ENCODE measurements at regions not wholly inside any gene's neighbourhood (a gene's known extent, or its start where the extent isn't known, plus 50 kb on each side); places are given as distances from the start of the nearest gene placed in this dataset.

DNA sequence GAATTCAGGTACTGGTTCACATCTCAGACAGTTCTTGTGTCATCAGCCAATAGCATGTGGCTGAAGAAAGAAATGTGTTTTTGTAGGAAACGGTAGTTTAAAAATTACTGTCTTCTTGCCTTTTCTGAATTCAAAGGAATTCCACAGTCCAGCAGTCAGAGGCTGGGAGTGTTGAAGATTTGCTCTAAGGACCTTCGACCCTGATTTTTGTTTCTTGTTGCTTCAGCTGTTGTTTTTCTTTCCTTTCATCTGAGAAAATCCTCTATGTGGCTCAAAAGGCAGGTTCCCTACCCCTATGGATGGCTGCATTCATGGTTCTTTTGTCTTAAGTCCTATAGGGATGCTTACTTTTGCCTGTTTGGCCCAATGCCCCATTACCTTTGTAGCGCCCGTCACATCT lies 304.9 kb downstream of the TMEM167A start:
- no peak for DNase-seq
- H3K9me3 ChIP-seq: peaks cover 0 to 3% (median 0%) of the 10 kb centered on the region in 8 donors
- intact Hi-C loops (cut with DNase I; ENCODE audit: low total_unique reads): no loop called here
- WGBS, 5 donors: 86 to 95% (median 90%) methylated on average over 4 of the region's 4 CpGs
- H3K27me3 ChIP-seq (replicated peaks in 1 of 7): peaks cover 0 to 3% (median 0%) of the 10 kb centered on the region in 7 donors
- H3K4me3 ChIP-seq: no peak overlapping the region
- no peaks in the 10 kb centered on the region for H3K4me1 ChIP-seq
- no peak overlapping the region for H3K27ac ChIP-seq
- no peaks in the 10 kb centered on the region for H3K36me3 ChIP-seq
- TF ChIP-seq POLR2A (IDR thresholded peaks at IDR 0.05) (no peak), POLR2AphosphoS5 (IDR thresholded peaks at IDR 0.05) (no peak)
- TF ChIP-seq, protein P1, sequence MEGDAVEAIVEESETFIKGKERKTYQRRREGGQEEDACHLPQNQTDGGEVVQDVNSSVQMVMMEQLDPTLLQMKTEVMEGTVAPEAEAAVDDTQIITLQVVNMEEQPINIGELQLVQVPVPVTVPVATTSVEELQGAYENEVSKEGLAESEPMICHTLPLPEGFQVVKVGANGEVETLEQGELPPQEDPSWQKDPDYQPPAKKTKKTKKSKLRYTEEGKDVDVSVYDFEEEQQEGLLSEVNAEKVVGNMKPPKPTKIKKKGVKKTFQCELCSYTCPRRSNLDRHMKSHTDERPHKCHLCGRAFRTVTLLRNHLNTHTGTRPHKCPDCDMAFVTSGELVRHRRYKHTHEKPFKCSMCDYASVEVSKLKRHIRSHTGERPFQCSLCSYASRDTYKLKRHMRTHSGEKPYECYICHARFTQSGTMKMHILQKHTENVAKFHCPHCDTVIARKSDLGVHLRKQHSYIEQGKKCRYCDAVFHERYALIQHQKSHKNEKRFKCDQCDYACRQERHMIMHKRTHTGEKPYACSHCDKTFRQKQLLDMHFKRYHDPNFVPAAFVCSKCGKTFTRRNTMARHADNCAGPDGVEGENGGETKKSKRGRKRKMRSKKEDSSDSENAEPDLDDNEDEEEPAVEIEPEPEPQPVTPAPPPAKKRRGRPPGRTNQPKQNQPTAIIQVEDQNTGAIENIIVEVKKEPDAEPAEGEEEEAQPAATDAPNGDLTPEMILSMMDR (IDR thresholded peaks at IDR 0.05 in 8 of 11, conservative IDR thresholded peaks at IDR 0.05 in 3 of 11): no peak

DNA sequence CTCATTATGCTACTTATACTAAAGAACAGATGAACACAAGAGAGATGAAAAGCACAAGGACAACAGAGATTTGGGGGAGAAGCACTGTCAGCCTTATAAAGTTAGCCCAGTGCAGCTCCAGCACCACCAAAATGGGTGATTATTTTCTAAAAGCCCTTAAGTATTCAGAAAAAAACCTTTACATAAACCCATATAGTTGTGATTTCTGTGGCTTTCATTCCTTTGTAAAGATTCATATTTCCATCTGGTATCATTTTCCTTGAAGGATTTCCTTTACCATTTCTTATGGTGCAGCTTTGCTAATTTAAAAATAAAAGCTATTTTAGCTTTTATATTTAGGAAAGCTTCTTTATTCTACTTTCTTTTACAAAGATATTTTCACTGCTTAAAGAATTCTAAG lies 311.0 kb downstream of the TMEM167A start:
- H3K4me1 ChIP-seq: no peaks in the 10 kb centered on the region
- H3K4me3 ChIP-seq: no peak overlapping the region
- intact Hi-C loops (cut with DNase I; ENCODE audit: low total_unique reads): no loop called here
- TF ChIP-seq POLR2A (IDR thresholded peaks at IDR 0.05) (no peak), POLR2AphosphoS5 (IDR thresholded peaks at IDR 0.05) (no peak)
- TF ChIP-seq, protein P1 (IDR thresholded peaks at IDR 0.05 in 8 of 11, conservative IDR thresholded peaks at IDR 0.05 in 3 of 11): no peak
- H3K36me3 ChIP-seq: no peaks in the 10 kb centered on the region
- no peak for DNase-seq
- H3K27ac ChIP-seq: no peak overlapping the region
- peaks cover 0 to 3% (median 0%) of the 10 kb centered on the region in 8 donors for H3K9me3 ChIP-seq
- peaks cover 0 to 3% (median 0%) of the 10 kb centered on the region in 7 donors for H3K27me3 ChIP-seq (replicated peaks in 1 of 7)

DNA sequence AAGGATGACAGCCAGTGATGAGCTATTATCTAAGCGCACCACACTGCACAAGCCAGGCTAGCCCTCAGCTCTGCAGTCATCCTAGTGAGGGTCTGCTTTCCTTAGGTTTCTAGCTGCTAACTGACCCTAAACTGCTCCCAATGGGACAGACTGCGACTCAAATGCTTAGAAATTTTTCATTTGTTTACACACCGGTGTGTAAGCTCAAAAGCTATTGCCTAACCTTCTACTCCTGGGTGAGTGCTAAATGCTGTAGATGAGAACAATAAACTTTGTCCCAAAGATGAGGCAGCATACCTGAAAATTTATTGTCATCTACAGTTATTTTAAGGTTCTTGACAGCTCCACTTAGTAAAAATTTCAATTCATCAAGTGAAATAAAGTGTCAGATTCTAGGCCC lies 311.4 kb downstream of the TMEM167A start:
- intact Hi-C loops (cut with DNase I; ENCODE audit: low total_unique reads): no loop called here
- H3K36me3 ChIP-seq: no peaks in the 10 kb centered on the region
- peaks cover 0 to 8% (median 1%) of the 10 kb centered on the region in 8 donors for H3K9me3 ChIP-seq
- 86 to 89% (median 87%) methylated on average over 3 of the region's 3 CpGs for WGBS, 5 donors
- DNase-seq: no peak
- no peak overlapping the region for H3K4me3 ChIP-seq
- H3K27me3 ChIP-seq (replicated peaks in 1 of 7): peaks cover 0 to 3% (median 0%) of the 10 kb centered on the region in 7 donors
- no peaks in the 10 kb centered on the region for H3K4me1 ChIP-seq
- TF ChIP-seq POLR2AphosphoS5 (IDR thresholded peaks at IDR 0.05) (no peak), POLR2A (IDR thresholded peaks at IDR 0.05) (no peak)
- TF ChIP-seq, protein P1 (IDR thresholded peaks at IDR 0.05 in 8 of 11, conservative IDR thresholded peaks at IDR 0.05 in 3 of 11): no peak
- H3K27ac ChIP-seq: no peak overlapping the region

DNA sequence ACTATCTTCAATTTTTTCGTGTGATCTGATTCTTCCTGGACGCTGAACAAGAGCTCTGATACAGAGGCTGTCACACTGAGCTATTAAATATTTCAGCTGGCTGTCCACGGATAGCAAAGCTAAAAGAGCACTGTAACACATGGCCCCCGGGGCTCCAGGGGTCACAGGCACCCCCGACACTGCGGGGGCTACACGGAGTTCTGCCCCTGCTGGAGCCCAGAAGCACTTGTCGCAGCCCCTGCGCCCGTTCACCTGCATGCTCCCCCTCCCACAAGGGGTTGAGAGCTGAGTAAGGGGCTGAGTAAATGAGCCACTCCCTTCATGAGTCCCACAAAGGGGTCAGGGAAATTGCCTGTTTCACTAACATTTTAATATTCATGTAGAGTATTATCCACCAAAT lies 316.3 kb downstream of the TMEM167A start:
- TF ChIP-seq, protein P1 (IDR thresholded peaks at IDR 0.05 in 8 of 11, conservative IDR thresholded peaks at IDR 0.05 in 3 of 11): no peak
- TF ChIP-seq POLR2AphosphoS5 (IDR thresholded peaks at IDR 0.05) (no peak), POLR2A (IDR thresholded peaks at IDR 0.05) (no peak)
- 89 to 95% (median 92%) methylated on average over 10 of the region's 10 CpGs for WGBS, 5 donors

More for the DNA sequence above, 316.3 kb downstream of the TMEM167A start:
- no peak overlapping the region for H3K4me3 ChIP-seq
- H3K27ac ChIP-seq: no peak overlapping the region
- no peaks in the 10 kb centered on the region for H3K36me3 ChIP-seq
- H3K4me1 ChIP-seq: no peaks in the 10 kb centered on the region
- DNase-seq: no peak
- H3K9me3 ChIP-seq: peaks cover 0 to 12% (median 3%) of the 10 kb centered on the region in 8 donors
- intact Hi-C loops (cut with DNase I; ENCODE audit: low total_unique reads): no loop called here
- no peaks in the 10 kb centered on the region for H3K27me3 ChIP-seq (replicated peaks in 1 of 7)
